HCT116 (cell line): ENCODE measurements at regions not wholly inside any gene's neighbourhood (a gene's known extent, or its start where the extent isn't known, plus 50 kb on each side); places are given as distances from the start of the nearest gene placed in this dataset.
"Not testable (repeated sequence)": the region's sequence is repeated elsewhere in the genome, so short reads cannot be mapped to it uniquely, and the experiment has no call there.

ENCODE experiments used
- ATAC-seq: fragments of 200-7000 bp; cut with Tn5 transposase; 2 replicates; pipeline ENCODE4 v1.9.1; 2020; ENCODE audit warnings: mild to moderate bottlenecking, moderate library complexity
- BruUV-seq: library from RNA; stranded (reverse); fragments of 400-500 nt; replicated peaks from 2 replicates; lab custom pipeline; 2021; lab: Mats Ljungman, UMichigan
- CTCF ChIA-PET: fragments of 300-600 bp; sonication (Branson Sonifier 250); formaldehyde crosslinking; loops from one replicate; lab custom pipeline; 2021; ENCODE audit warnings: antibody characterized with exemption; lab: Charles Lee
- POLR2A ChIA-PET: fragments of 300-600, 350-600 bp; sonication (Branson Sonifier 250); formaldehyde crosslinking; loops from one replicate; lab custom pipeline; 2021; ENCODE audit warnings: antibody characterized with exemption; lab: Charles Lee
- RAD21 ChIA-PET, 2 experiments: fragments of 300-600 bp; sonication (Branson Sonifier 250); formaldehyde crosslinking; loops; one replicate each; lab custom pipeline; 2023; ENCODE audit warnings: low total read pairs in 2 of 2; ENCODE audit not compliant: uncharacterized antibody in 2 of 2, unreplicated experiment in 2 of 2, low non-redundant PET in 1 of 2; lab: Charles Lee
- DNase-seq: peaks from one replicate; pipeline ENCODE4 v3.0.0-alpha.2; 2010; ENCODE audit warnings: low read depth, low spot score
- H2AFZ ChIP-seq: fragments of 200-600 bp; shearing (Covaris generic), sonication (generic); 2 replicates; pipeline ENCODE4 v1.6.1; 2017; ENCODE audit warnings: low read depth, mixed run types, mixed read lengths, antibody characterized with exemption, low read length; ENCODE audit not compliant: poor library complexity, severe bottlenecking
- H3K27ac ChIP-seq: 2 replicates; pipeline ENCODE4 v1.5.1; 2012; ENCODE audit warnings: low read depth, low read length
- H3K27me3 ChIP-seq: fragments of 200-600 bp; sonication (generic); 2 replicates; pipeline ENCODE4 v1.6.1; 2016; ENCODE audit warnings: mixed run types, low read length, mixed read lengths; ENCODE audit not compliant: insufficient read depth
- H3K36me3 ChIP-seq, 2 experiments: fragments of 200-500 bp in 1 of 2; fragments of 200-600 bp in 1 of 2; sonication (Bioruptor generic) in 1 of 2; sonication (generic) in 1 of 2; 2 replicates each; pipeline versions ENCODE4 v1.5.1 to v1.6.1; 2014 to 2016; ENCODE audit warnings: low read length in 2 of 2, inconsistent platforms in 1 of 2, mixed read lengths in 1 of 2, mixed run types in 1 of 2; ENCODE audit not compliant: insufficient read depth in 2 of 2, control insufficient read depth in 1 of 2
- H3K4me1 ChIP-seq, 2 experiments: fragments of 200-600 bp in 1 of 2; sonication (generic) in 1 of 2; 2 replicates each; pipeline versions ENCODE4 v1.5.1 to v1.6.1; 2012 to 2017; ENCODE audit warnings: low read length in 2 of 2, inconsistent platforms in 1 of 2, mild to moderate bottlenecking in 1 of 2, mixed read lengths in 1 of 2, mixed run types in 1 of 2, moderate library complexity in 1 of 2; ENCODE audit not compliant: insufficient read depth in 2 of 2, control insufficient read depth in 1 of 2
- H3K4me2 ChIP-seq: fragments of 200-600 bp; sonication (generic); 2 replicates; pipeline ENCODE4 v1.6.1; 2017; ENCODE audit warnings: mixed run types, low read length, mixed read lengths
- H3K4me3 ChIP-seq, 2 experiments: fragments of 200-600 bp in 1 of 2; sonication (generic) in 1 of 2; replicated peaks in 1 of 2; 2 replicates each; pipeline ENCODE4 v1.5.1; 2011 to 2016; ENCODE audit warnings: low read length in 2 of 2, control low read depth in 1 of 2, low read depth in 1 of 2, mild to moderate bottlenecking in 1 of 2, mixed read lengths in 1 of 2, mixed run types in 1 of 2
- H3K79me2 ChIP-seq: fragments of 200-600 bp; sonication (generic); 2 replicates; pipeline ENCODE4 v1.6.1; 2017; ENCODE audit warnings: mild to moderate bottlenecking, mixed run types, low read length, moderate library complexity, mixed read lengths; ENCODE audit not compliant: insufficient read depth
- H3K9ac ChIP-seq: fragments of 200-600 bp; sonication (generic); 2 replicates; pipeline ENCODE4 v1.6.1; 2016; ENCODE audit warnings: low read length, mixed read lengths
- H3K9me2 ChIP-seq: fragments of 200-600 bp; sonication (generic), shearing (Covaris generic); 2 replicates; pipeline ENCODE4 v1.6.1; 2017; ENCODE audit warnings: mixed run types, mild to moderate bottlenecking, moderate library complexity; ENCODE audit not compliant: insufficient read depth
- H3K9me3 ChIP-seq, 2 experiments: fragments of 200-500 bp in 1 of 2; fragments of 200-600 bp in 1 of 2; sonication (Bioruptor generic) in 1 of 2; sonication (generic) in 1 of 2; 2 replicates each; pipeline ENCODE4 v1.6.1; 2014 to 2017; ENCODE audit warnings: low read length in 2 of 2, mixed read lengths in 2 of 2, inconsistent platforms in 1 of 2, low read depth in 1 of 2, mild to moderate bottlenecking in 1 of 2, mixed run types in 1 of 2, moderate library complexity in 1 of 2; ENCODE audit not compliant: control insufficient read depth in 1 of 2, insufficient read depth in 1 of 2
- H4K20me1 ChIP-seq: fragments of 200-600 bp; sonication (generic), shearing (Covaris generic); 2 replicates; pipeline ENCODE4 v1.6.1; 2017; ENCODE audit warnings: mixed run types, mild to moderate bottlenecking, moderate library complexity; ENCODE audit not compliant: insufficient read depth
- intact Hi-C: fragments of 100-400 bp; cut with micrococcal nuclease; formaldehyde crosslinking; loops from 2 replicates; pipeline ENCODE4 v1.10.0; 2022

DNA sequence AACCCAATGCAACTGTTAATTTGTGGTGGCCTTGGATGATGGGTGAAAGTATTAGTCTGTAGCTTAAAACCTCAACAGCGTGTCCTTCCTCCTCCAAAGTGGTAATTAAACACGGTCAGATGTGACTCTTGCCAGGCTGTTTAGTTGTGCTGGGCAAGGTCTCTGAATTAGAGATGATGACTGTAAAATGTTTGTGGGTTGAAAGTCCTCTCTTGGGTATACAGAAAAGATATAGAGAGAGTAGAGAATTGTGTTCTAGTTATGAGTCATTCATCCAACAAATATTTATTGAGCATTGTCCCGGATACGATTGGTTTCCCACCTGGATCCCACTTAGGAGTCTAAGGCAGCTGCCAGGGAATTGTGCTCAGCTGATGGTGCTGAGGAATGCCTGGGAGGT lies 343.7 kb downstream of the NPIPA7 start:
- H3K9me3 ChIP-seq, H3K27ac ChIP-seq, ATAC-seq, H4K20me1 ChIP-seq, intact Hi-C loops, H3K4me1 ChIP-seq, H3K9ac ChIP-seq, BruUV-seq, CTCF ChIA-PET, RAD21 ChIA-PET, H3K4me3 ChIP-seq, H3K36me3 ChIP-seq, DNase-seq, H3K27me3 ChIP-seq, H3K79me2 ChIP-seq, POLR2A ChIA-PET, H3K4me2 ChIP-seq, H3K9me2 ChIP-seq, H2AFZ ChIP-seq: not testable (repeated sequence)

DNA sequence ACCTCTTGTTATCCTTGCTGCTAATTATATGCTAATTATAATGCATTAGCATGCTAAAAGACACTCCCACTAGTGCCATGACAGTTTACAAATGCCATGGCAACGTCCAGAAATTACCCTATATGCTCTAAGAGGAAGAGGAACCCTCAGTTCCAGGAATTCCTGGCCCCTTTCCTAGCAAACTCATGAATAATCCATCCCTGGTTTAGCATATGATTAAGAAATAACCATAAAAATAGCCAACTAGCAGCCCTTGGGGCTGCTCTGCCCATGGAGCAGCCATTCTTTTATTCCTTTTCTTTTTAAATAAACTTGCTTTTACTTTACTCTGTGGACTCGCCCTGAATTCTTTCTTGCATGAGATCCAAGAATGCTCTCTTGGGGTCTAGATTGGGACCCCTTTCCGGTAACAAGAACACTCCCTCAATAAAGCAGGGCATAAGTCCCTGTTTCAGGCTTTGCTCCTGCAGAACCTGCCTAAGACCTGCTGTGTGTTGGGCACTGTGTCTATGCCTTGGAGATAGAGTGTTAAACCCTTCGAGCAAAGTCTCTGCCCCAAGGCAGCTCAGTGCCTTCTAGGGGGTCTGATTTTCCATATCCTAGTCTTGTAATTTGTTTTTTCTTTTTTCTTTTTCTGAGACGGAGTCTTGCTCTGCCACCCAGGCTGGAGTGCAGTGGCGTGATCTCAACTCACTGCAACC lies 345.0 kb downstream of the NPIPA7 start:
- ATAC-seq, H2AFZ ChIP-seq, intact Hi-C loops, POLR2A ChIA-PET, BruUV-seq, H3K27ac ChIP-seq, H3K9me2 ChIP-seq, H3K79me2 ChIP-seq, H3K9ac ChIP-seq, DNase-seq, H3K9me3 ChIP-seq, H4K20me1 ChIP-seq, H3K4me1 ChIP-seq, H3K4me3 ChIP-seq, RAD21 ChIA-PET, H3K36me3 ChIP-seq, H3K4me2 ChIP-seq, CTCF ChIA-PET, H3K27me3 ChIP-seq: not testable (repeated sequence)

GRCh38 chr16:16727048-16727447 lies 348.1 kb downstream of the NPIPA7 start:
- RAD21 ChIA-PET, POLR2A ChIA-PET: not testable (repeated sequence)

GRCh38 chr16:16742573-16742972 lies 363.6 kb downstream of the NPIPA7 start:
- DNase-seq, H2AFZ ChIP-seq, POLR2A ChIA-PET, ATAC-seq, intact Hi-C loops, H3K4me3 ChIP-seq, H3K79me2 ChIP-seq, CTCF ChIA-PET, H4K20me1 ChIP-seq, H3K9ac ChIP-seq, H3K9me2 ChIP-seq, RAD21 ChIA-PET, H3K4me1 ChIP-seq, H3K9me3 ChIP-seq, H3K27me3 ChIP-seq, BruUV-seq, H3K4me2 ChIP-seq, H3K36me3 ChIP-seq, H3K27ac ChIP-seq: not testable (repeated sequence)

More at GRCh38 chr16:16727048-16727447, 348.1 kb downstream of the NPIPA7 start:
- ATAC-seq, CTCF ChIA-PET, H3K4me3 ChIP-seq, BruUV-seq, H3K36me3 ChIP-seq, H3K9me2 ChIP-seq, DNase-seq, H3K27ac ChIP-seq, H3K27me3 ChIP-seq, H3K4me2 ChIP-seq, H3K4me1 ChIP-seq, H3K9ac ChIP-seq, H3K79me2 ChIP-seq, H3K9me3 ChIP-seq, H2AFZ ChIP-seq, H4K20me1 ChIP-seq, intact Hi-C loops: not testable (repeated sequence)
